ENCODE measurements at regions not wholly inside any gene's neighbourhood (a gene's known extent, or its start where the extent isn't known, plus 50 kb on each side); places are given as distances from the start of the nearest gene placed in this dataset.

DNA sequence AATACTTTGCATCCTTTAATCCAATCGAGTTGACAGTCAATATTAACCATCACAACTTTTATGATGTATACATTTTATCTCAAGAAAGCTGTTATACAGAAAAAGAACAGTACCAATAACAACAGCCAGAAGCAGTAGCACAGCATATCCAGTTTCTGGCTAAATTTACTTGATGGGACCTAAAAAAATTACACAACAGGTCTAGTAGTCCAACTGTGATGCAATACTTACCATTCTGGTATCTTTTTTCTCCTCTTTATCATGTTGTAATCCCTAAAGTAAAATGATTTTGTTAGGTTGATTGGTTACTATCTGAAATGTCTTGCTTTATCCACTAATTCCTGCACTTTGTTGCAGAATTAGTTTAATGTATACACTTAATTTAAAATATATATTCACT, 1150.6 kb downstream of the FAT4 start:
- TF ChIP-seq CTCF (conservative IDR thresholded peaks at IDR 0.05 in 1 of 2, IDR thresholded peaks at IDR 0.05 in 1 of 2; ENCODE audit: low read depth in 1 of 2, low read length in 2 of 2) (no peak), EZH2 (IDR thresholded peaks at IDR 0.05; ENCODE audit: low read length, missing control alignments) (no peak)

All from fibroblast of lung (primary cell).